HEK293 (cell line): ENCODE measurements at regions not wholly inside any gene's neighbourhood (a gene's known extent, or its start where the extent isn't known, plus 50 kb on each side); places are given as distances from the start of the nearest gene placed in this dataset.

Experiments
- CTCF ChIA-PET: fragments of 350-600 bp; formaldehyde crosslinking; extraction: SDS; loops from one replicate; lab custom pipeline; 2021; ENCODE audit warnings: antibody characterized with exemption; lab: Yijun Ruan, JAX
- POLR2A ChIA-PET: fragments of 300-600 bp; formaldehyde crosslinking; extraction: SDS; loops from one replicate; lab custom pipeline; 2020; ENCODE audit warnings: antibody characterized with exemption, inconsistent platforms; lab: Yijun Ruan, JAX
- H3K27ac ChIP-seq: fragments of 200-500 bp; sonication (Bioruptor generic); 2 replicates; pipeline ENCODE4 v1.5.1; 2014; ENCODE audit warnings: low read depth, low read length, control low read depth, inconsistent platforms; ENCODE audit errors: extremely low read depth
- H3K36me3 ChIP-seq, 2 experiments: fragments of 200-500 bp in 1 of 2; sonication (Bioruptor generic) in 1 of 2; 1 replicate in 1 of 2; 2 replicates in 1 of 2; pipeline ENCODE4 v1.5.1; 2014 to 2017; ENCODE audit warnings: inconsistent platforms in 2 of 2, low read length in 2 of 2; ENCODE audit not compliant: control insufficient read depth in 2 of 2, insufficient read depth in 1 of 2
- H3K4me1 ChIP-seq: fragments of 200-500 bp; sonication (Bioruptor generic); 2 replicates; pipeline ENCODE4 v1.5.1; 2014; ENCODE audit warnings: mild to moderate bottlenecking, low read length, inconsistent platforms; ENCODE audit not compliant: control insufficient read depth, insufficient read depth
- H3K4me3 ChIP-seq: 2 replicates; pipeline ENCODE4 v1.5.1; 2011; ENCODE audit warnings: low read depth, mild to moderate bottlenecking, control low read depth, low read length, moderate library complexity
- H3K9me3 ChIP-seq: fragments of 200-500 bp; sonication (Bioruptor generic); 2 replicates; pipeline ENCODE4 v1.5.1; 2014; ENCODE audit warnings: low read depth, low read length, inconsistent platforms; ENCODE audit not compliant: control insufficient read depth, insufficient read depth
- FEZF1 ChIP-seq: fragments of 450-650 bp; formaldehyde crosslinking; IDR thresholded peaks from 2 replicates; pipeline ENCODE4 v1.5.1; 2016; ENCODE audit warnings: missing biosample characterization, missing genetic modification characterization
- GLIS1 ChIP-seq: fragments of 450-650 bp; formaldehyde crosslinking; IDR thresholded peaks from 2 replicates; pipeline ENCODE4 v1.5.1; 2016; ENCODE audit warnings: missing biosample characterization, missing genetic modification characterization
- MEIS1 ChIP-seq: sonication (generic); formaldehyde crosslinking; IDR thresholded peaks from 2 replicates; pipeline ENCODE4 v1.8.1; 2022; ENCODE audit warnings: missing genetic modification reagents, mild to moderate bottlenecking, borderline replicate concordance
- PRDM6 ChIP-seq: fragments of 450-650 bp; formaldehyde crosslinking; IDR thresholded peaks from 2 replicates; pipeline ENCODE4 v1.5.1; 2017; ENCODE audit warnings: missing biosample characterization, missing genetic modification characterization
- SP7 ChIP-seq: fragments of 450-650 bp; formaldehyde crosslinking; IDR thresholded peaks from 2 replicates; pipeline ENCODE4 v1.5.1; 2016; ENCODE audit warnings: missing biosample characterization, missing genetic modification characterization
- TSHZ1 ChIP-seq: fragments of 450-650 bp; formaldehyde crosslinking; IDR thresholded peaks from 2 replicates; pipeline ENCODE4 v1.5.1; 2016; ENCODE audit warnings: missing biosample characterization, missing genetic modification characterization, borderline replicate concordance
- WT1 ChIP-seq: fragments of 450-650 bp; formaldehyde crosslinking; IDR thresholded peaks from 2 replicates; pipeline ENCODE4 v1.5.1; 2016; ENCODE audit warnings: missing biosample characterization, missing genetic modification characterization
- ZBTB1 ChIP-seq: fragments of 450-650 bp; formaldehyde crosslinking; IDR thresholded peaks from 2 replicates; pipeline ENCODE4 v1.5.1; 2016; ENCODE audit warnings: missing biosample characterization, missing genetic modification characterization
- ZBTB44 ChIP-seq: fragments of 450-650 bp; IDR thresholded peaks from 2 replicates; pipeline ENCODE4 v1.5.1; 2018; ENCODE audit warnings: missing biosample characterization, mild to moderate bottlenecking, missing genetic modification characterization
- ZBTB8A ChIP-seq: fragments of 450-650 bp; formaldehyde crosslinking; IDR thresholded peaks from 2 replicates; pipeline ENCODE4 v1.5.1; 2016; ENCODE audit warnings: missing biosample characterization, missing genetic modification characterization
- ZEB2 ChIP-seq: fragments of 450-650 bp; formaldehyde crosslinking; IDR thresholded peaks from 2 replicates; pipeline ENCODE4 v1.5.1; 2016; ENCODE audit warnings: missing biosample characterization, missing genetic modification characterization
- ZIC2 ChIP-seq: fragments of 450-650 bp; formaldehyde crosslinking; IDR thresholded peaks from 2 replicates; pipeline ENCODE4 v1.5.1; 2016; ENCODE audit warnings: missing biosample characterization, missing genetic modification characterization
- ZNF10 ChIP-seq: fragments of 450-650 bp; formaldehyde crosslinking; IDR thresholded peaks from 2 replicates; pipeline ENCODE4 v1.5.1; 2017; ENCODE audit warnings: missing biosample characterization, missing genetic modification characterization
- ZNF16 ChIP-seq: fragments of 450-650 bp; formaldehyde crosslinking; IDR thresholded peaks from 2 replicates; pipeline ENCODE4 v1.5.1; 2016; ENCODE audit warnings: low read depth, missing biosample characterization, missing genetic modification characterization
- ZNF169 ChIP-seq: fragments of 450-650 bp; formaldehyde crosslinking; IDR thresholded peaks from 2 replicates; pipeline ENCODE4 v1.5.1; 2016; ENCODE audit warnings: missing biosample characterization, missing genetic modification characterization
- ZNF174 ChIP-seq: fragments of 450-650 bp; formaldehyde crosslinking; IDR thresholded peaks from 2 replicates; pipeline ENCODE4 v1.5.0; 2017; ENCODE audit warnings: missing biosample characterization, mild to moderate bottlenecking, missing genetic modification characterization
- ZNF2 ChIP-seq: fragments of 450-650 bp; formaldehyde crosslinking; IDR thresholded peaks from 2 replicates; pipeline ENCODE4 v1.5.1; 2016; ENCODE audit warnings: missing biosample characterization, missing genetic modification characterization
- ZNF23 ChIP-seq: fragments of 450-650 bp; formaldehyde crosslinking; IDR thresholded peaks from 2 replicates; pipeline ENCODE4 v1.5.1; 2016; ENCODE audit warnings: missing biosample characterization, missing genetic modification characterization, borderline replicate concordance
- ZNF248 ChIP-seq: fragments of 450-650 bp; formaldehyde crosslinking; IDR thresholded peaks from 2 replicates; pipeline ENCODE4 v1.5.1; 2017; ENCODE audit warnings: missing biosample characterization, missing genetic modification characterization
- ZNF280D ChIP-seq: fragments of 450-650 bp; formaldehyde crosslinking; IDR thresholded peaks from 2 replicates; pipeline ENCODE4 v1.5.1; 2016; ENCODE audit warnings: missing biosample characterization, missing genetic modification characterization
- ZNF600 ChIP-seq: fragments of 450-650 bp; formaldehyde crosslinking; IDR thresholded peaks from 2 replicates; pipeline ENCODE4 v1.5.1; 2016; ENCODE audit warnings: missing biosample characterization, missing genetic modification characterization
- ZNF610 ChIP-seq: fragments of 450-650 bp; formaldehyde crosslinking; IDR thresholded peaks from 2 replicates; pipeline ENCODE4 v1.5.1; 2016; ENCODE audit warnings: missing biosample characterization, missing genetic modification characterization, borderline replicate concordance
- ZNF624 ChIP-seq: fragments of 450-650 bp; formaldehyde crosslinking; IDR thresholded peaks from 2 replicates; pipeline ENCODE4 v1.5.1; 2017; ENCODE audit warnings: missing biosample characterization, missing genetic modification characterization
- ZNF629 ChIP-seq: fragments of 450-650 bp; formaldehyde crosslinking; IDR thresholded peaks from 2 replicates; pipeline ENCODE4 v1.5.1; 2017; ENCODE audit warnings: missing biosample characterization, missing genetic modification characterization
- ZNF701 ChIP-seq: fragments of 450-650 bp; formaldehyde crosslinking; IDR thresholded peaks from 2 replicates; pipeline ENCODE4 v1.5.1; 2016; ENCODE audit warnings: missing biosample characterization, missing genetic modification characterization
- ZNF843 ChIP-seq: fragments of 450-650 bp; formaldehyde crosslinking; IDR thresholded peaks from 2 replicates; pipeline ENCODE4 v1.5.1; 2016; ENCODE audit warnings: missing biosample characterization, missing genetic modification characterization
- ZSCAN5A ChIP-seq: fragments of 450-650 bp; formaldehyde crosslinking; IDR thresholded peaks from 2 replicates; pipeline ENCODE4 v1.5.1; 2016; ENCODE audit warnings: missing biosample characterization, missing genetic modification characterization

- TF ChIP-seq ZSCAN5A (tag by site-specific recombination) = no peak
- TF ChIP-seq TSHZ1 (tag by site-specific recombination) = no peak
- TF ChIP-seq ZEB2 (tag by site-specific recombination) = no peak
- no peak for TF ChIP-seq ZNF16 (tag by site-specific recombination)
- no peak for TF ChIP-seq ZNF280D (tag by site-specific recombination)
- TF ChIP-seq ZNF701 (tag by site-specific recombination) = no peak
- TF ChIP-seq ZBTB1 = no peak
- no peak for TF ChIP-seq ZNF248 (tag by site-specific recombination)
- no peak for TF ChIP-seq ZNF624 (tag by site-specific recombination)
- no peak for TF ChIP-seq ZNF10 (tag by site-specific recombination)
Measured at GRCh38 chr4:75172551-75172950, 239.6 kb downstream of the PARM1 start (continued).

GRCh38 chr4:75169427-75169826, 236.5 kb downstream of the PARM1 start:
- CTCF ChIA-PET = no interaction called here
- no peak overlapping the region for H3K27ac ChIP-seq
- POLR2A ChIA-PET = no interaction called here
- no peaks in the 10 kb centered on the region for H3K36me3 ChIP-seq
- no peaks in the 10 kb centered on the region for H3K9me3 ChIP-seq
- H3K4me3 ChIP-seq = no peak overlapping the region
- peaks cover 5% of the 10 kb centered on the region; the same call in 1 of the 2 replicates for H3K4me1 ChIP-seq
- peak; percentile 78; the same call in 1 of the 2 replicates for TF ChIP-seq ZBTB44 (tag by site-specific recombination)
- TF ChIP-seq ZNF16 (tag by site-specific recombination) = no peak
- TF ChIP-seq MEIS1 (CRISPR knock-in tag) = 0 out of 2 replicates have a peak, but pooled peaks have one; percentile 26
- TF ChIP-seq ZNF843 = peak; percentile 88
- no peak for TF ChIP-seq WT1 (tag by site-specific recombination)
- peak; percentile 25; the same call in 1 of the 2 replicates for TF ChIP-seq ZBTB8A (tag by site-specific recombination)
- TF ChIP-seq ZNF610 (tag by site-specific recombination) = 0 out of 2 replicates have a peak, but pooled peaks have one; percentile 50
- 0 out of 2 replicates have a peak, but pooled peaks have one; percentile 58 for TF ChIP-seq ZEB2 (tag by site-specific recombination)
- peak; percentile 91 for TF ChIP-seq PRDM6 (tag by site-specific recombination)
- TF ChIP-seq ZNF600 (tag by site-specific recombination) = peak; percentile 84
- TF ChIP-seq ZNF2 (tag by site-specific recombination) = peak; percentile 39; the same call in 1 of the 2 replicates
- 0 out of 2 replicates have a peak, but pooled peaks have one; percentile 22 for TF ChIP-seq GLIS1 (tag by site-specific recombination)
- TF ChIP-seq ZNF174 (tag by site-specific recombination) = no peak
- peak; percentile 74 for TF ChIP-seq FEZF1
- TF ChIP-seq ZNF23 (tag by site-specific recombination) = no peak
- TF ChIP-seq ZNF629 (tag by site-specific recombination) = 0 out of 2 replicates have a peak, but pooled peaks have one; percentile 13
- TF ChIP-seq ZNF169 (tag by site-specific recombination) = no peak
- TF ChIP-seq SP7 (tag by site-specific recombination) = peak; percentile 75
- TF ChIP-seq ZIC2 (tag by site-specific recombination) = peak; percentile 44; the same call in 1 of the 2 replicates
